ENCODE measurements at regions not wholly inside any gene's neighbourhood (a gene's known extent, or its start where the extent isn't known, plus 50 kb on each side); places are given as distances from the start of the nearest gene placed in this dataset.

GRCh38 chr6:134381959-134382358, 64.0 kb upstream of the SGK1 start:
- no peak overlapping the region for H3K4me3 ChIP-seq (ENCODE audit: low read depth, low read length)
- ATAC-seq (ENCODE audit: low read depth in 2 of 2), result no peak
- Mint-ChIP-seq H3K27ac (no peak overlapping the region), H3K27me3 (no peaks in the 10 kb centered on the region), H3K36me3 (no peaks in the 10 kb centered on the region), H3K4me3 (no peak overlapping the region), H3K4me1 (peaks cover 20 to 24% (median 22%) of the 10 kb centered on the region in 4 donors), H3K9me3 (peaks cover 0 to 2% (median 0%) of the 10 kb centered on the region in 7 donors)
- no peaks in the 10 kb centered on the region for H3K27me3 ChIP-seq (ENCODE audit: control insufficient read depth, insufficient read depth, low read length)
- no peaks in the 10 kb centered on the region for H3K9me3 ChIP-seq (ENCODE audit: control insufficient read depth in 2 of 2, low read length in 2 of 2)
- no peaks in the 10 kb centered on the region for H3K36me3 ChIP-seq (ENCODE audit: control insufficient read depth, insufficient read depth, low read length)
- H3K27ac ChIP-seq (ENCODE audit: insufficient read depth, low read length, poor library complexity, severe bottlenecking), result no peak overlapping the region
- peaks cover 9% of the 10 kb centered on the region for H3K4me1 ChIP-seq (ENCODE audit: control insufficient read depth, insufficient read depth, low read length, poor library complexity, severe bottlenecking)
- DNase-seq, result no peak

GRCh38 chr6:134379599-134379998, 61.7 kb upstream of the SGK1 start:
- Mint-ChIP-seq H3K4me3 (peak overlapping the region in 2 of 4 donors; percentile 3 to 6), H3K27ac (peak overlapping the region; percentile 7 to 60 (median 60)), H3K36me3 (no peaks in the 10 kb centered on the region), H3K4me1 (peaks cover 20 to 26% (median 22%) of the 10 kb centered on the region in 4 donors), H3K27me3 (no peaks in the 10 kb centered on the region), H3K9me3 (peaks cover 0 to 2% (median 0%) of the 10 kb centered on the region in 7 donors)
- no peaks in the 10 kb centered on the region for H3K27me3 ChIP-seq (ENCODE audit: control insufficient read depth, insufficient read depth, low read length)
- no peak overlapping the region for H3K4me3 ChIP-seq (ENCODE audit: low read depth, low read length)
- H3K27ac ChIP-seq (ENCODE audit: insufficient read depth, low read length, poor library complexity, severe bottlenecking), result no peak overlapping the region
- ATAC-seq (ENCODE audit: low read depth in 2 of 2) (no peak), DNase-seq (no peak)
- H3K4me1 ChIP-seq (ENCODE audit: control insufficient read depth, insufficient read depth, low read length, poor library complexity, severe bottlenecking), result peaks cover 9% of the 10 kb centered on the region
- no peaks in the 10 kb centered on the region for H3K36me3 ChIP-seq (ENCODE audit: control insufficient read depth, insufficient read depth, low read length)
- H3K9me3 ChIP-seq (ENCODE audit: control insufficient read depth in 2 of 2, low read length in 2 of 2), result no peaks in the 10 kb centered on the region

- Mint-ChIP-seq H3K27me3 (no peaks in the 10 kb centered on the region), H3K4me1 (peaks cover 20 to 26% (median 22%) of the 10 kb centered on the region in 4 donors), H3K27ac (peak overlapping the region in 2 of 3 donors; percentile 60), H3K9me3 (peaks cover 0 to 2% (median 0%) of the 10 kb centered on the region in 7 donors), H3K36me3 (no peaks in the 10 kb centered on the region), H3K4me3 (peak overlapping the region in 1 of 4 donors; percentile 6)
- no peaks in the 10 kb centered on the region for H3K27me3 ChIP-seq (ENCODE audit: control insufficient read depth, insufficient read depth, low read length)
- H3K9me3 ChIP-seq (ENCODE audit: control insufficient read depth in 2 of 2, low read length in 2 of 2), result no peaks in the 10 kb centered on the region
- DNase-seq (peak in 1 of 3 donors; percentile 31), ATAC-seq (ENCODE audit: low read depth in 2 of 2) (peak; percentile 44 to 60)
- H3K36me3 ChIP-seq (ENCODE audit: control insufficient read depth, insufficient read depth, low read length), result no peaks in the 10 kb centered on the region
- H3K4me1 ChIP-seq (ENCODE audit: control insufficient read depth, insufficient read depth, low read length, poor library complexity, severe bottlenecking), result peaks cover 9% of the 10 kb centered on the region
- no peak overlapping the region for H3K27ac ChIP-seq (ENCODE audit: insufficient read depth, low read length, poor library complexity, severe bottlenecking)
- no peak overlapping the region for H3K4me3 ChIP-seq (ENCODE audit: low read depth, low read length)
Measured at GRCh38 chr6:134379076-134379475, 61.2 kb upstream of the SGK1 start.

GRCh38 chr6:134378426-134378825, 60.5 kb upstream of the SGK1 start:
- no peak for DNase-seq
- Histone ChIP-seq H3K4me1 (ENCODE audit: control insufficient read depth, insufficient read depth, low read length, poor library complexity, severe bottlenecking) (peaks cover 9% of the 10 kb centered on the region), H3K27me3 (ENCODE audit: control insufficient read depth, insufficient read depth, low read length) (no peaks in the 10 kb centered on the region), H3K27ac (ENCODE audit: insufficient read depth, low read length, poor library complexity, severe bottlenecking) (no peak overlapping the region), H3K4me3 (ENCODE audit: low read depth, low read length) (no peak overlapping the region), H3K9me3 (ENCODE audit: control insufficient read depth in 2 of 2, low read length in 2 of 2) (no peaks in the 10 kb centered on the region), H3K36me3 (ENCODE audit: control insufficient read depth, insufficient read depth, low read length) (no peaks in the 10 kb centered on the region)
- Mint-ChIP-seq H3K27me3 (no peaks in the 10 kb centered on the region), H3K27ac (no peak overlapping the region), H3K4me1 (peaks cover 20 to 30% (median 22%) of the 10 kb centered on the region in 4 donors), H3K4me3 (no peak overlapping the region), H3K36me3 (no peaks in the 10 kb centered on the region), H3K9me3 (peaks cover 0 to 2% (median 0%) of the 10 kb centered on the region in 7 donors)
- ATAC-seq (ENCODE audit: low read depth in 2 of 2), result no peak

DNA sequence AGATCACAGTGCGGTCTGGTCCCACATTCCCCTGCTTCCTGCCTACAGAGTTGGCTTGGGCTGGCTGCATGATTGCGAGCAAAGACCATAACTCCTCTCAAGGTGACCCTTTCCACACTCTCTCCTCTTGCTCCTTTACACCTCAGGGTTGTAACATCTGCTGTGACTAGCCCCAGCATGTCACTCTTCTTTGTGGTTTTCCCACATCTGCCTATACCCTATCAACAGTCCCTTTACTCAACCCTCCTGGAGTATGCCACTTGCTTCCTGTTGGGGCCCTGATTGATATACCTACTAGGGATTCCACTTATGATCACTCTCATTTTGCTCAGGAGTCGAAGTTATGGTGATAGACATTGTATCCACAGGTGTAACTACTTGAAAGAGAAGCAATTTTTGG, 58.9 kb upstream of the SGK1 start:
- no peaks in the 10 kb centered on the region for H3K9me3 ChIP-seq (ENCODE audit: control insufficient read depth in 2 of 2, low read length in 2 of 2)
- no peak for ATAC-seq (ENCODE audit: low read depth in 2 of 2)

GRCh38 chr6:134375220-134375580, 57.3 kb upstream of the SGK1 start:
- no peak overlapping the region for H3K4me3 ChIP-seq (ENCODE audit: low read depth, low read length)
- H3K36me3 ChIP-seq (ENCODE audit: control insufficient read depth, insufficient read depth, low read length), result no peaks in the 10 kb centered on the region
- H3K27me3 ChIP-seq (ENCODE audit: control insufficient read depth, insufficient read depth, low read length), result no peaks in the 10 kb centered on the region
- H3K9me3 Mint-ChIP-seq, result peaks cover 0 to 2% (median 0%) of the 10 kb centered on the region in 7 donors
- H3K9me3 ChIP-seq (ENCODE audit: control insufficient read depth in 2 of 2, low read length in 2 of 2), result no peaks in the 10 kb centered on the region
- no peak for ATAC-seq (ENCODE audit: low read depth in 2 of 2)
- peaks cover 19 to 40% (median 30%) of the 10 kb centered on the region in 4 donors for H3K4me1 Mint-ChIP-seq
- H3K27ac ChIP-seq (ENCODE audit: insufficient read depth, low read length, poor library complexity, severe bottlenecking), result no peak overlapping the region
- peaks cover 11% of the 10 kb centered on the region for H3K4me1 ChIP-seq (ENCODE audit: control insufficient read depth, insufficient read depth, low read length, poor library complexity, severe bottlenecking)
- no peak overlapping the region for H3K4me3 Mint-ChIP-seq
- no peak overlapping the region for H3K27ac Mint-ChIP-seq
- no peaks in the 10 kb centered on the region for H3K27me3 Mint-ChIP-seq
- no peak for DNase-seq
- H3K36me3 Mint-ChIP-seq, result no peaks in the 10 kb centered on the region

More for the DNA sequence above, 58.9 kb upstream of the SGK1 start:
- Histone ChIP-seq H3K36me3 (ENCODE audit: control insufficient read depth, insufficient read depth, low read length) (no peaks in the 10 kb centered on the region), H3K4me1 (ENCODE audit: control insufficient read depth, insufficient read depth, low read length, poor library complexity, severe bottlenecking) (peaks cover 13% of the 10 kb centered on the region), H3K27me3 (ENCODE audit: control insufficient read depth, insufficient read depth, low read length) (no peaks in the 10 kb centered on the region), H3K27ac (ENCODE audit: insufficient read depth, low read length, poor library complexity, severe bottlenecking) (no peak overlapping the region), H3K4me3 (ENCODE audit: low read depth, low read length) (no peak overlapping the region)
- Mint-ChIP-seq H3K4me3 (no peak overlapping the region), H3K27me3 (no peaks in the 10 kb centered on the region), H3K27ac (no peak overlapping the region), H3K4me1 (peaks cover 26 to 46% (median 36%) of the 10 kb centered on the region in 4 donors), H3K36me3 (no peaks in the 10 kb centered on the region), H3K9me3 (peaks cover 0 to 2% (median 0%) of the 10 kb centered on the region in 7 donors)
- no peak for DNase-seq

DNA sequence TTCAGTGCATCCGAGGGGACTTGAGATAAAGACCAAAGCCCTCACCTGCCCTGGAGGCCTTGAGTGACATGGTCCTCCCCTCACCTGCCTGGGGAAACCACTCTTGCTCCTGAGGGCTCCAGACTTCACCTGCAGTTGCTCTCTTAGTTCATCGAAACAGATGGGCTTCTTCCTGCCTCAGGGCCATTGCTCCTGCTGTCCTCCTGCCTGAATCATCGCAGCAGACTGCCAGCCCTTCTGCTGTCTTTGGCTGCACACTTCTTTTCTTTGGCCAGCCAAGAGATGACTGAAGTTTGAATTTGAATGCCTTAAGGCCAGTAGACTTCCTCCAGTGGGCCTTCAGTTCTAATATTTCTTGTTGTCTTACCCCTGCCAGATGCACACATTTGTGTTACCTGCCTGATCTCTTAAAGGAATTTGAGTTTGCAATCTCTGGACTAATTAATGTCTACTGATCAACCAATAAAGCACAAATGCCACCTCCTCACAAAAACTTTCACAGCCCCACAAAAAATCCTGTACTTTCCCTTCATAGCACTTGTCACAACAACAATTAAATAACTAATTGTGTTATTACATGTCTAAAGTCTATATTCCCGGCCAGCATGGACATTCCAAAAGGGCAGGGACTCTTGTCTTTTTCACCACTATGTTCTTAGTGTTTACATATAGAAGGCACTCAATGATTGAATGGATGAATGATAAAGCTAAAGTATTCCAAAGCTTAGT, 56.7 kb upstream of the SGK1 start:
- H3K36me3 ChIP-seq (ENCODE audit: control insufficient read depth, insufficient read depth, low read length), result no peaks in the 10 kb centered on the region
- peak overlapping the region in 1 of 3 donors; percentile 17 for H3K27ac Mint-ChIP-seq
- no peaks in the 10 kb centered on the region for H3K9me3 ChIP-seq (ENCODE audit: control insufficient read depth in 2 of 2, low read length in 2 of 2)
- peaks cover 15 to 36% (median 25%) of the 10 kb centered on the region in 4 donors for H3K4me1 Mint-ChIP-seq
- H3K27me3 ChIP-seq (ENCODE audit: control insufficient read depth, insufficient read depth, low read length), result no peaks in the 10 kb centered on the region
- H3K27ac ChIP-seq (ENCODE audit: insufficient read depth, low read length, poor library complexity, severe bottlenecking), result no peak overlapping the region
- H3K4me3 Mint-ChIP-seq, result no peak overlapping the region
- H3K27me3 Mint-ChIP-seq, result no peaks in the 10 kb centered on the region
- no peak for DNase-seq
- peaks cover 0 to 2% (median 0%) of the 10 kb centered on the region in 7 donors for H3K9me3 Mint-ChIP-seq
- H3K4me3 ChIP-seq (ENCODE audit: low read depth, low read length), result no peak overlapping the region
- ATAC-seq (ENCODE audit: low read depth in 2 of 2), result no peak
- no peaks in the 10 kb centered on the region for H3K36me3 Mint-ChIP-seq
- H3K4me1 ChIP-seq (ENCODE audit: control insufficient read depth, insufficient read depth, low read length, poor library complexity, severe bottlenecking), result peaks cover 9% of the 10 kb centered on the region

- Histone ChIP-seq H3K4me1 (ENCODE audit: control insufficient read depth, insufficient read depth, low read length, poor library complexity, severe bottlenecking) (peaks cover 4% of the 10 kb centered on the region), H3K4me3 (ENCODE audit: low read depth, low read length) (no peak overlapping the region), H3K36me3 (ENCODE audit: control insufficient read depth, insufficient read depth, low read length) (no peaks in the 10 kb centered on the region), H3K9me3 (ENCODE audit: control insufficient read depth in 2 of 2, low read length in 2 of 2) (no peaks in the 10 kb centered on the region), H3K27me3 (ENCODE audit: control insufficient read depth, insufficient read depth, low read length) (no peaks in the 10 kb centered on the region), H3K27ac (ENCODE audit: insufficient read depth, low read length, poor library complexity, severe bottlenecking) (no peak overlapping the region)
- Mint-ChIP-seq H3K9me3 (peaks cover 0 to 2% (median 0%) of the 10 kb centered on the region in 7 donors), H3K27me3 (no peaks in the 10 kb centered on the region), H3K4me3 (no peak overlapping the region), H3K36me3 (no peaks in the 10 kb centered on the region), H3K27ac (peak overlapping the region in 2 of 3 donors; percentile 17 to 20), H3K4me1 (peaks cover 9 to 29% (median 19%) of the 10 kb centered on the region in 4 donors)
- ATAC-seq (ENCODE audit: low read depth in 2 of 2) (no peak), DNase-seq (no peak)
Measured at GRCh38 chr6:134373993-134374392, 56.1 kb upstream of the SGK1 start.

Data from CD4-positive, CD25-positive, alpha-beta regulatory T cell (primary cell).